ENCODE measurements at regions not wholly inside any gene's neighbourhood (a gene's known extent, or its start where the extent isn't known, plus 50 kb on each side); places are given as distances from the start of the nearest gene placed in this dataset.

GRCh38 chr3:166522017-166522416 lies 684.8 kb upstream of the BCHE start (continued):
- TF ChIP-seq MAX (IDR thresholded peaks at IDR 0.05; ENCODE audit: low read depth) (no peak), TAF1 (IDR thresholded peaks at IDR 0.05; ENCODE audit: borderline replicate concordance, low read depth, low read length) (no peak), EZH2phosphoT487 (IDR thresholded peaks at IDR 0.05; ENCODE audit: borderline replicate concordance, low read depth) (no peak), FOSL2 (IDR thresholded peaks at IDR 0.05; ENCODE audit: borderline replicate concordance, low read depth) (no peak)

GRCh38 chr3:166519443-166519842 lies 682.2 kb upstream of the BCHE start:
- Histone ChIP-seq H3K36me3 (replicated peaks in 1 of 2; ENCODE audit: control insufficient read depth in 1 of 2, insufficient read depth in 2 of 2, low read length in 1 of 2) (no peaks in the 10 kb centered on the region), H2AFZ (ENCODE audit: low read depth) (no peak overlapping the region), H3K4me2 (no peak overlapping the region), H3K9me2 (no peaks in the 10 kb centered on the region), H3K27me3 (ENCODE audit: insufficient read depth) (no peaks in the 10 kb centered on the region), H3K9me3 (no peaks in the 10 kb centered on the region), H3K4me1 (ENCODE audit: control insufficient read depth in 1 of 2, insufficient read depth in 2 of 2, low read depth in 1 of 2, low read length in 1 of 2) (no peaks in the 10 kb centered on the region), H3F3A (replicated peaks; ENCODE audit: insufficient read depth) (no peaks in the 10 kb centered on the region), H3K9ac (no peak overlapping the region), H3K4me3 (ENCODE audit: low read depth in 2 of 2, low read length in 1 of 2) (no peak overlapping the region), H3K27ac (ENCODE audit: low read depth in 2 of 2, low read length in 1 of 2) (no peak overlapping the region), H3K79me2 (ENCODE audit: insufficient read depth) (no peaks in the 10 kb centered on the region), H4K20me1 (ENCODE audit: insufficient read depth) (no peaks in the 10 kb centered on the region)
- ChIA-PET CTCF (no interaction called here), POLR2A (no interaction called here)
- TF ChIP-seq USF2 (IDR thresholded peaks at IDR 0.05; ENCODE audit: borderline replicate concordance, low read depth, low read length) (no peak), SIN3A (IDR thresholded peaks at IDR 0.05; ENCODE audit: borderline replicate concordance, low read depth, low read length) (no peak), NFIC (IDR thresholded peaks at IDR 0.05; ENCODE audit: borderline replicate concordance) (no peak), NRF1 (IDR thresholded peaks at IDR 0.05; ENCODE audit: low read depth, low read length) (no peak), JUND (IDR thresholded peaks at IDR 0.05) (no peak), CTCF (IDR thresholded peaks at IDR 0.05) (no peak), PBX3 (IDR thresholded peaks at IDR 0.05) (no peak), GABPA (IDR thresholded peaks at IDR 0.05; ENCODE audit: low read depth) (no peak), CHD2 (IDR thresholded peaks at IDR 0.05; ENCODE audit: low read length, partially characterized antibody) (no peak), ZBTB33 (IDR thresholded peaks at IDR 0.05; ENCODE audit: borderline replicate concordance, low read depth) (no peak), TEAD4 (IDR thresholded peaks at IDR 0.05; ENCODE audit: borderline replicate concordance, insufficient read depth) (no peak), TAF1 (IDR thresholded peaks at IDR 0.05; ENCODE audit: borderline replicate concordance, low read depth, low read length) (no peak), MAX (IDR thresholded peaks at IDR 0.05; ENCODE audit: low read depth) (no peak), RXRA (IDR thresholded peaks at IDR 0.05; ENCODE audit: borderline replicate concordance, low read depth) (no peak)
- no peak for DNase-seq
- 21% methylated on average over 2 of the region's 2 CpGs for WGBS (ENCODE audit: low lambda C conversion rate)
